Uterus (tissue), 3 donors: ENCODE measurements at regions not wholly inside any gene's neighbourhood (a gene's known extent, or its start where the extent isn't known, plus 50 kb on each side); places are given as distances from the start of the nearest gene placed in this dataset.

Source experiments
- DNase-seq, 2 donors: peaks; one replicate each; pipeline ENCODE4 v3.0.0-alpha.2; 2019 to 2020
- H3K27ac ChIP-seq, 2 donors: fragments of 200-600 bp; sonication (generic); 1 replicate in 1 of 2; 2 replicates in 1 of 2; pipeline ENCODE4 v1.5.1; 2016 to 2018
- H3K27me3 ChIP-seq, 2 donors: fragments of 200-600 bp; sonication (generic); one replicate each; pipeline ENCODE4 v1.5.1; 2018 to 2019; ENCODE audit warnings: control low read depth in 1 of 2
- H3K36me3 ChIP-seq, 2 donors: fragments of 200-600 bp; sonication (generic); one replicate each; pipeline ENCODE4 v1.5.1; 2019; ENCODE audit warnings: control low read depth in 1 of 2
- H3K4me1 ChIP-seq, 2 donors: fragments of 200-600 bp; sonication (generic); one replicate each; pipeline ENCODE4 v1.5.1; 2018 to 2019; ENCODE audit warnings: control low read depth in 1 of 2
- H3K4me3 ChIP-seq, 2 donors: fragments of 200-600 bp; sonication (generic); 1 replicate in 1 of 2; 2 replicates in 1 of 2; pipeline ENCODE4 v1.5.1; 2018 to 2019; ENCODE audit warnings: mild to moderate bottlenecking in 1 of 2
- H3K9me3 ChIP-seq, 2 donors: fragments of 200-600 bp; sonication (generic); one replicate each; pipeline ENCODE4 v1.5.1; 2019; ENCODE audit warnings: control low read depth in 1 of 2
- POLR2A ChIP-seq, 2 donors: fragments of 450-650 bp; IDR thresholded peaks; one replicate each; pipeline ENCODE4 v1.6.1; 2016; ENCODE audit warnings: antibody characterized with exemption in 2 of 2, mild to moderate bottlenecking in 1 of 2, moderate library complexity in 1 of 2
- intact Hi-C: fragments of 100-400 bp; cut with DNase I; formaldehyde crosslinking; loops from one replicate; pipeline ENCODE4 v1.15.1; 2023; ENCODE audit warnings: low total_unique reads
- TF ChIP-seq, protein P1 (sequence below), 4 experiments: fragments of 200-600 bp in 2 of 4; fragments of 450-650 bp in 2 of 4; sonication (generic) in 2 of 4; IDR thresholded peaks; one replicate each; pipeline ENCODE4 v1.5.1; 2016 to 2019; ENCODE audit warnings: antibody characterized with exemption in 4 of 4, mild to moderate bottlenecking in 2 of 4, moderate library complexity in 1 of 4
- donor health status: DM: yes; HTN: yes; CAD: no.

DNA sequence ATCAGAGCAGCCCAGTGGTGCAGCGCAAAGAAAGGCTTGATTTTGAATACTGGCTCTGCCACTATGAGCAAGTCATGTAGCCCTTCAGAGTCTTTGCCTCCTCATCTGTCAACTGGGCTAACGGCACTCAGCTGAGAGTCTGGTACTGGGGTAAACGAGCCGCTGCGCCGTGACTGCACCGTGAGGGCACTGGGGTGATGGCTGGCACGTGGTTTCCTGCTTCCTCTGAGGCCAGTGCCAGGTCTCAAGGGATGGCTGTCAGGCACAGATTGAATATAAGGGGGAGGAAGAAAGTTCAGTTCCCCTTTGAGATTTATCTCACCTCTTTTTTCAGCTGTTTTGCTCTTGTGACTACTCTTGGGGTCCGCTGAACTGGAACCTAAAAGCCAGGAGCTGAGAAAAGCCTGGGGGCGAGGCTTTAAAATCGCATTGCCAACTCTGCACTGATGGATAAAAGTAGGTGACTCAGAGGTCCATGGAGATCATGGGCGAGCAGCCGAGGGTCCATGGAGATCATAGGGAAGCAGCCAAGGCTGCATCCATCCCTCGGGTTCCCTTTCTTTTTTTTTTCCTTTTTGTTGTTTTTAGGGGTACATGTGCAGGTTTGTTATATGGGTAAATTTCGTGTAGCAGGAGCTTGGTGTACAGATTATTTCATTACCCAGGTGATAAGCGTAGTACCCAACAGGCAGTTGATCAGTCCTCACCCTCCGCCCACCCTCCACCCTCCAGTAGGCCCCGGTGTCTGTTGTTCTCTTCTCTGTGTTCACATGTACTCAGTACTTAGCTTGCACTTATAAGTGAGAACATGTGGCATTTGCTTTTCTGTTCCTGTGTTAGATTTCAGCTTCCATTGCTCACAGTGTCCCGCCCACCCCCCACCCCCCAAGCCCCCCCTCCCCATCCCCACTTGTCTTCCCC, 114.3 kb downstream of the SPP2 start:
- Histone ChIP-seq H3K27ac (no peak overlapping the region), H3K27me3 (no peaks in the 10 kb centered on the region), H3K4me3 (no peak overlapping the region), H3K4me1 (no peaks in the 10 kb centered on the region), H3K9me3 (no peaks in the 10 kb centered on the region), H3K36me3 (no peaks in the 10 kb centered on the region)
- TF ChIP-seq, protein P1, sequence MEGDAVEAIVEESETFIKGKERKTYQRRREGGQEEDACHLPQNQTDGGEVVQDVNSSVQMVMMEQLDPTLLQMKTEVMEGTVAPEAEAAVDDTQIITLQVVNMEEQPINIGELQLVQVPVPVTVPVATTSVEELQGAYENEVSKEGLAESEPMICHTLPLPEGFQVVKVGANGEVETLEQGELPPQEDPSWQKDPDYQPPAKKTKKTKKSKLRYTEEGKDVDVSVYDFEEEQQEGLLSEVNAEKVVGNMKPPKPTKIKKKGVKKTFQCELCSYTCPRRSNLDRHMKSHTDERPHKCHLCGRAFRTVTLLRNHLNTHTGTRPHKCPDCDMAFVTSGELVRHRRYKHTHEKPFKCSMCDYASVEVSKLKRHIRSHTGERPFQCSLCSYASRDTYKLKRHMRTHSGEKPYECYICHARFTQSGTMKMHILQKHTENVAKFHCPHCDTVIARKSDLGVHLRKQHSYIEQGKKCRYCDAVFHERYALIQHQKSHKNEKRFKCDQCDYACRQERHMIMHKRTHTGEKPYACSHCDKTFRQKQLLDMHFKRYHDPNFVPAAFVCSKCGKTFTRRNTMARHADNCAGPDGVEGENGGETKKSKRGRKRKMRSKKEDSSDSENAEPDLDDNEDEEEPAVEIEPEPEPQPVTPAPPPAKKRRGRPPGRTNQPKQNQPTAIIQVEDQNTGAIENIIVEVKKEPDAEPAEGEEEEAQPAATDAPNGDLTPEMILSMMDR (IDR thresholded peaks at IDR 0.05) = no peak
- TF ChIP-seq POLR2A (IDR thresholded peaks at IDR 0.05) = no peak
- no peak for DNase-seq
- intact Hi-C loops = no loop called here

DNA sequence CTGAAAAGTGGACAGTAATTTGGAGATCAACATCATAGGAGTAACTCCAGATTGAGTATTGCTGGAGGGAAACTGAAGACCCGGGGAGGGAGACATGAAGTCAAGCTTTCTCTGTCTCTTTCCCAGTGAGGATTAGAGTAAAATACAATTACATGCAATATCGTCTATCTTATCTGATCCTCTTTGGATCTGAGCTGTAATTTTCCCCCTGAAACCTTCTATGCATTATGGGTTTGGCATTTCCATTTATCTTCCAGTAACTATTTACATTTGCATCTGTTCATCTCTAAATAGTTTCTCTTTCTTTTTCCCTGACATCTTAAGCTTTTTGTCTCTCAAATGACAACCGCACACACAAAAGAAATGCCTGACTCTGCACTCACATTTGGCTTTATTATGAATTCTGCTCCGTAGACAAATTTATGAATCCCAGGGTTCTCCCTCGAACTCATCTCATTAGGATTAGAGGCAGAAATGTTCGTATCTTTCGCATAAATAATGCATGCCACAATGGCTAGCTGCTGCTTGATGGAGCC, 113.1 kb downstream of the SPP2 start:
- Histone ChIP-seq H3K36me3 (no peaks in the 10 kb centered on the region), H3K27me3 (no peaks in the 10 kb centered on the region), H3K27ac (no peak overlapping the region), H3K4me3 (no peak overlapping the region), H3K4me1 (no peaks in the 10 kb centered on the region), H3K9me3 (no peaks in the 10 kb centered on the region)
- DNase-seq = no peak
- TF ChIP-seq, protein P1 (IDR thresholded peaks at IDR 0.05) = no peak
- TF ChIP-seq POLR2A (IDR thresholded peaks at IDR 0.05) = no peak
- intact Hi-C loops = no loop called here

DNA sequence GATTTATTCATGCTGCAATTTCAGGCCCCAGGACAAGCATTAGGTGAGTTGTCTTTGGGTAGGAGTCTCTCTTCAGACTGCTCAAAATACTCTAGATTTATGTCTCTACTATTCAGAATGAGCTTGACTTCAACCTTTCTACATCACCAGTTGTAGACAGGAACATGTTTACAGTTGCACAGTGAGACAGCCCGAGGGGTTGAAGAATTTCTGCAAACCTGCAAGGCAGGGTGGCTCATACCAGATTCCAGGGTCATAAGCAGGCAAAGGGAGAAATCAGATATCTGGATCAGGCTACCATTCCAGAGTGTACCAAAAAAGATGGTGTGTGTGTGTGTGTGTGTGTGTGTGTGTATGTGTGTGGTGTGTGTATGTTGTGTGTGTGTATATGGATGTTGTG, 112.4 kb downstream of the SPP2 start:
- Histone ChIP-seq H3K27ac (no peak overlapping the region), H3K4me1 (no peaks in the 10 kb centered on the region), H3K27me3 (no peaks in the 10 kb centered on the region), H3K36me3 (no peaks in the 10 kb centered on the region), H3K4me3 (no peak overlapping the region), H3K9me3 (no peaks in the 10 kb centered on the region)
- intact Hi-C loops = no loop called here
- DNase-seq = no peak
- TF ChIP-seq, protein P1 (IDR thresholded peaks at IDR 0.05) = no peak
- TF ChIP-seq POLR2A (IDR thresholded peaks at IDR 0.05) = no peak

DNA sequence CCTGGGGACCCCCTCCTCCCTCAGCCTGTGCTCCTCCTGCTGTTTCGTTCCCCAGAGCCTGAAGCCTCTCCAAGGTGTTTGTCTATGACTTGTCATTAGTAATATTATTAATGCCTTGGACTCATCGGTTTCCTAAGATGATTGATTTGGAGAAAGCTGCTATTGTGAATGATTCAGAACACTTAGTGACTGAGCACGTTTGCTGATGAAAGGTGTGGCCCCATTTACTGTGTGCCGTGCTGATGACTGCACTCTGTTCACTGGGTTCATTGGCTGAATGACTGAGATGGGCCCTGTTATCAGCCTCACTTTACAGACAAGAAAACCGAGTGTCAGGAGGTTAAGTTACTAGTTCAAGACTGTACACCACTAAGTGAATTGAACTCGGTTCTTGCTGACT, 111.4 kb downstream of the SPP2 start:
- DNase-seq = no peak
- no peaks in the 10 kb centered on the region for H3K9me3 ChIP-seq
- intact Hi-C loops = no loop called here
- H3K27me3 ChIP-seq = no peaks in the 10 kb centered on the region
- H3K4me3 ChIP-seq = no peak overlapping the region
- H3K4me1 ChIP-seq = no peaks in the 10 kb centered on the region
- no peaks in the 10 kb centered on the region for H3K36me3 ChIP-seq
- H3K27ac ChIP-seq = no peak overlapping the region
- TF ChIP-seq, protein P1 (IDR thresholded peaks at IDR 0.05) = no peak
- TF ChIP-seq POLR2A (IDR thresholded peaks at IDR 0.05) = no peak

DNA sequence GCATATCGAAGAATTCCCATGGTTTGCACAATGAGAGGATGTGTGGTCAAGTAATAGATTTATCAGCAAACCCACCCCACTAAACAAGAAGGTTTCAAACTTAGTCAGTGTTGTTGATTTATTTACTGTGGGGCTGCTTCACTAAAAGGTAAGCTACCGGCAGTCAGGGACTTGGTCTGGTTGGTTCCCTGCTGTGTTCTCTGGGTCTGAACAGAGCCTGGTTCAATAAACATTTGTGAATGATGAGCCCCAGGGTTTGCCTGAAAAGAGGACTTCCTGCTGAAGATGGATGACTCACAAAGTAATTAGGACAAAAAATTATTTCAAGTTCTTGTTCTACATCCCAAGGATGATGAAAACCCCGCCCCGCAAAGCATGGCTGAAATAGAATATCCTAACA, 108.3 kb downstream of the SPP2 start:
- TF ChIP-seq, protein P1 (IDR thresholded peaks at IDR 0.05) = no peak
- TF ChIP-seq POLR2A (IDR thresholded peaks at IDR 0.05) = no peak
- Histone ChIP-seq H3K27ac (no peak overlapping the region), H3K9me3 (no peaks in the 10 kb centered on the region), H3K36me3 (no peaks in the 10 kb centered on the region), H3K27me3 (no peaks in the 10 kb centered on the region), H3K4me3 (no peak overlapping the region), H3K4me1 (no peaks in the 10 kb centered on the region)
- no peak for DNase-seq
- intact Hi-C loops = no loop called here
